ENCODE measurements at regions not wholly inside any gene's neighbourhood (a gene's known extent, or its start where the extent isn't known, plus 50 kb on each side); places are given as distances from the start of the nearest gene placed in this dataset.

DNA sequence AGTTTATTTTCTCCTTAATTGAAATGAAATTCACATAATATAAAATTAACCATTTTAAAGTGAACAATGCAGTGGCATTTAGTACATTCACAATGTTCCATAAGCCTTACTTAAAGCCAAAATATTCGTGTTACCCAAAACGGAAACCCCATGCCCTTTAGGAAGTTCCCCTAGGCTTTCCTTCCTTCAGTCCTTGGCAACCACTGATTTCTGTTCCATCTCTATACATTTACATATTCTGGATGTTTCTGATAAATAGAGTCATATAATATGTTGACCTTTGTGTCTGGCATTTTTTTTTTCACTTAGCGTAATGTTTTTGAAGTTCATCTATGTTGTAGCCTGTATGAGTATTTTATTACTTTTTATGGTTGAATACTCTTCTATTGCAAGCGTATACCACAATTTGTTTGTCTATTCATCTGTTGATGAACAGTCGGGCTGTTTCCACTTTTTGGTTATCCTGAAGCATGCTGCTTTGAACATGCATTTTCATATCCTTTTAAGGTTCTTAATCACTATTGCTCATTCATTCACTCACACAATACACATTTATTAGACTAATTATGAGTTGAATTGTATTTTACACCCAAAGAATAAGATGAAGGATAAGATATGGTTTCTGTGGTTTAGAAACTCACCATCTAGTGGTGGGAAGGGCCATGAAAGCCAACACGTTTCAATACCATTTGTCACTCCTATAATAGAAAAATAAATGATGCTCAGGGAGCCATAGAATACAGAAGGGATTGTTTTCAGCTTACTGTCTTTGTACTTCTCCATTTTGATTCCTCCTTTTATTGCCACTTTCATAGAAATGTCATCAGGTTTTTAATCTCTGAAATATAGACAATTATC is 408.2 kb upstream of the CBLB start:
- no peak overlapping the region for H3K27ac ChIP-seq
- TF ChIP-seq ZFX (IDR thresholded peaks at IDR 0.05; ENCODE audit: borderline replicate concordance) (no peak), CTCF (IDR thresholded peaks at IDR 0.05) (no peak)

DNA sequence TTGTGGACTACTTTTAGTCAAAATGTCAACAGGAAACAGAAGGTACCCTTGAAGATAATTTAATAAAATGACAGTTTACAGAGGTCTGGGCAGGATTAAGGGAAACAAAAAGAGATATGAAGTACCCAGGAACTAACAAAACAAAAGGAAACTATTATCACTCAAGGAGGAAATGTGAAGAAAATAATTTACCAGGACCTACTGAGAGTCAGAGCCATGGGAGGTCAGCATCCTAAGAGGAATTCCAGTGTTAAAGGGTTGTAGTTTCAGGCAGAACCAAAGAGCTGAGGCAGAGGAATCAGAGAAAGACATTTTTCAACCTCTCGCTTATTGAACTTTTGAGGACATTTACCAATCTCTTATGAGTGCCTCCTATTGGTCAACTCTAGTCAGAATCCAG is 408.9 kb upstream of the CBLB start:
- no peak overlapping the region for H3K27ac ChIP-seq
- TF ChIP-seq CTCF (IDR thresholded peaks at IDR 0.05) (no peak), ZFX (IDR thresholded peaks at IDR 0.05; ENCODE audit: borderline replicate concordance) (no peak)

DNA sequence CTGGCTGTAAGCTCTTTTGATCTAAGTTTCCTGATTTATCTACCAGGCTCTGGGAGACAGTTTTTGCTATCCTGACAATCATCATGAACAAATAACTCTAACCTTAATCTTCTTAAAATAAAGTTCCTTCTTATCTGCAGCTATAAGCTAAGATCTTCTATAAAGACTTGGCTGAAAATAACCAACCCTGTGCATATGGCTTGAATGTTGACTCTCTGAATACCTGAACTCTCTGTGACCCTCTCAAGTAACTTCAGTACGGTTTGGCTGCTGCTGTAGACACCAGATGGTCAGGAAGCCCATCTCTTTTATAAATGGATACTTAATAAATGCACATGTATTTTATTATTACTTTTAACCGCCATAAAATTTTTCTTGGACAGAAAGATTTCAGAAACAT is 412.4 kb upstream of the CBLB start:
- no peak overlapping the region for H3K27ac ChIP-seq
- no peak for TF ChIP-seq CTCF (IDR thresholded peaks at IDR 0.05)
- TF ChIP-seq ZFX (IDR thresholded peaks at IDR 0.05; ENCODE audit: borderline replicate concordance) = no peak

- no peak overlapping the region for H3K27ac ChIP-seq
- TF ChIP-seq CTCF (IDR thresholded peaks at IDR 0.05) (no peak), ZFX (IDR thresholded peaks at IDR 0.05; ENCODE audit: borderline replicate concordance) (no peak)
Measured at GRCh38 chr3:106282943-106283342, 414.1 kb upstream of the CBLB start.

GRCh38 chr3:106288781-106289180 is 420.0 kb upstream of the CBLB start:
- H3K27ac ChIP-seq = no peak overlapping the region

DNA sequence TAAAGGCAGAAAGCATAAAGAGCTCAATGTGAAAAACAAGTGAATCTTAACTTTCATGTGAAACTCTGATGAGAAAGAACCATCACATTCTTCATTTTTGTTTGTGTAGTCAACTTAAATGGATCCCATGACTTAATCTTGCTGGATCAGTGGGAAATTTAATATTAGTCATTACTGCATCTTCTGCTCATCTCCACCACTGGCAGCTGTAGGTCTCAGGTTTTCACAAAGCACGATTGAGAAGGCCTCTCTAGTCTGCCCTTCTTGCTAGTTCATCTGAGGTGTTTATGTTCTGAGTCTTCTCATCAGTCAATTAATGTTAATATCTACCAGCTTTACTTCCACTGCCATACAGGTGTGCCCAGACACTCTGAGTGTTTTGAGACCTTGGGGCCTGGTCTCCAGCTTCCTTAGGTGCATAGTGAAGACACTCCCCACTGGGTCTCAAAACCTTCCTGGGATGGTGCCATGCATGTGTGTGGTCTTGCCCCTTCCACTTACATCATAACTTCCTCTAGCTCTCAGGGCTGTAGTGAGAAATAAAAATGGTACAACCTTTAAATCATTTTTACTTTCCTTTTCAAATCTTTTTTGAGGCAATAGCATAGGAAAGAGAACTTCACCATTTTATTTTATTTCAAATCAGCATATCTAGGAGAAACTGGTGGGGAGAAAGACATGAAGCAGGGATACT is 421.6 kb upstream of the CBLB start:
- TF ChIP-seq ZFX (IDR thresholded peaks at IDR 0.05; ENCODE audit: borderline replicate concordance) (no peak), CTCF (IDR thresholded peaks at IDR 0.05) (no peak)
- no peak overlapping the region for H3K27ac ChIP-seq

More at GRCh38 chr3:106288781-106289180, 420.0 kb upstream of the CBLB start:
- TF ChIP-seq ZFX (IDR thresholded peaks at IDR 0.05; ENCODE audit: borderline replicate concordance) (no peak), CTCF (IDR thresholded peaks at IDR 0.05) (no peak)

DNA sequence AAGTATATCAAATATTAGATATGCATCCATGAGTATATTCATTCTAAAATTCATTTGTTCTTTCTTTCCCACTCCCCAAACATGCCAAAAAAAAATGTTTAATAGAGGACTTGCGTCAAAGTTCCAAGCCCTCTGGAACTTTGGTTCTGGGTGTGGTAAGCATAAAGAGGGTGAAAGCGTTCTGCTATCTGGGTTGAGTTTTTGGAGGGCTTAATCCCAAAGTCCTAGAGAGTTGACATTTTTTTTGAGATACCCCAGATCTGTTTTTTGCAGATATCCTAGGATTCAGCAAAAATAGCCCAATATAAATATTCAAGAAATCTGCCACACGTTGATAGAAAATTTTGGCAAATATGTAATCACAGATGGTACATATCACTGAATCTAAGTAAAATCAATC is 424.3 kb upstream of the CBLB start:
- no peak overlapping the region for H3K27ac ChIP-seq
- TF ChIP-seq CTCF (IDR thresholded peaks at IDR 0.05) (no peak), ZFX (IDR thresholded peaks at IDR 0.05; ENCODE audit: borderline replicate concordance) (no peak)

Measured in 22Rv1 (cell line).